ENCODE measurements at regions not wholly inside any gene's neighbourhood (a gene's known extent, or its start where the extent isn't known, plus 50 kb on each side); places are given as distances from the start of the nearest gene placed in this dataset.

DNA sequence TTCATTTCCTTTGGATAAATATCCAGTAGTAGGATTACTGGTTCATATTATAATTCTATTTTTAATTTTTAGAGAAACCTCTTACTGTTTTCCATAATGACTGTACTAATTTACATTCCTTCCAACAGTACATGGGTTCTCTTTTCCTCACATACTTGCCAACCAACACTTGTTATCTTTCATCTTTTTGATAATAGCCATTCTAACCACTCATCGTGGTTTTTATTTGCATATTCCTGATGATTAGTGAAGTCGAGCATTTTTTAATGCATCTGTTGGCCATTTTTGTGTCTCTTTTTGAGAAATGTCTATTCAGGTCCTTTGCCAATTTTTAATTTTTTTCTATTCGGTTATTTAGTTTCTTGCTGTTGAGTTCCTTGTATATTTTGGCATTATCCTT, 457.7 kb upstream of the PDE3A start:
- DNase-seq = no peak
- H3K9me3 ChIP-seq (replicated peaks in 1 of 2; ENCODE audit: control insufficient read depth in 1 of 2, insufficient read depth in 1 of 2, low read length in 2 of 2) = no peaks in the 10 kb centered on the region
- intact Hi-C loops (cut with micrococcal nuclease) = no loop called here
- peaks cover 17 to 21% of the 10 kb centered on the region in 2 donors for H3K4me1 ChIP-seq (ENCODE audit: control insufficient read depth in 1 of 2, insufficient read depth in 2 of 2, low read length in 2 of 2)
- H3K36me3 ChIP-seq (replicated peaks in 1 of 2; ENCODE audit: control insufficient read depth in 1 of 2, insufficient read depth in 2 of 2, low read length in 2 of 2) = no peaks in the 10 kb centered on the region
- no peak overlapping the region for H3K27ac Mint-ChIP-seq
- no peaks in the 10 kb centered on the region for H3K36me3 Mint-ChIP-seq
- no peak overlapping the region for H3K27ac ChIP-seq (ENCODE audit: low read depth in 1 of 2, low read length in 2 of 2)
- H3K27me3 Mint-ChIP-seq (ENCODE audit: low read depth in 3 of 3) = peaks cover 0 to 2% (median 0%) of the 10 kb centered on the region in 3 donors
- H3K9me3 Mint-ChIP-seq = peaks cover 0 to 3% (median 0%) of the 10 kb centered on the region in 7 donors
- H3K9ac ChIP-seq (ENCODE audit: insufficient read depth, low read length, poor library complexity, severe bottlenecking) = no peak overlapping the region
- H3K4me3 Mint-ChIP-seq = no peak overlapping the region
- WGBS (ENCODE audit: insufficient coverage) = no CpG with 5 or more reads among the region's 3 CpGs
- H3K4me2 ChIP-seq (replicated peaks; ENCODE audit: extremely low read depth, low read length, poor library complexity, severe bottlenecking) = no peak overlapping the region
- peaks cover 19% of the 10 kb centered on the region for H3K4me1 Mint-ChIP-seq
- TF ChIP-seq, protein P1, sequence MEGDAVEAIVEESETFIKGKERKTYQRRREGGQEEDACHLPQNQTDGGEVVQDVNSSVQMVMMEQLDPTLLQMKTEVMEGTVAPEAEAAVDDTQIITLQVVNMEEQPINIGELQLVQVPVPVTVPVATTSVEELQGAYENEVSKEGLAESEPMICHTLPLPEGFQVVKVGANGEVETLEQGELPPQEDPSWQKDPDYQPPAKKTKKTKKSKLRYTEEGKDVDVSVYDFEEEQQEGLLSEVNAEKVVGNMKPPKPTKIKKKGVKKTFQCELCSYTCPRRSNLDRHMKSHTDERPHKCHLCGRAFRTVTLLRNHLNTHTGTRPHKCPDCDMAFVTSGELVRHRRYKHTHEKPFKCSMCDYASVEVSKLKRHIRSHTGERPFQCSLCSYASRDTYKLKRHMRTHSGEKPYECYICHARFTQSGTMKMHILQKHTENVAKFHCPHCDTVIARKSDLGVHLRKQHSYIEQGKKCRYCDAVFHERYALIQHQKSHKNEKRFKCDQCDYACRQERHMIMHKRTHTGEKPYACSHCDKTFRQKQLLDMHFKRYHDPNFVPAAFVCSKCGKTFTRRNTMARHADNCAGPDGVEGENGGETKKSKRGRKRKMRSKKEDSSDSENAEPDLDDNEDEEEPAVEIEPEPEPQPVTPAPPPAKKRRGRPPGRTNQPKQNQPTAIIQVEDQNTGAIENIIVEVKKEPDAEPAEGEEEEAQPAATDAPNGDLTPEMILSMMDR (IDR thresholded peaks at IDR 0.05) = no peak
- H3K79me2 ChIP-seq (ENCODE audit: insufficient read depth, low read length) = no peaks in the 10 kb centered on the region
- no peaks in the 10 kb centered on the region for H3K27me3 ChIP-seq (ENCODE audit: control insufficient read depth in 2 of 2, insufficient read depth in 2 of 2, low read length in 2 of 2)
- H3K4me3 ChIP-seq (replicated peaks in 1 of 3; ENCODE audit: low read depth in 2 of 3, low read length in 3 of 3) = no peak overlapping the region
- no peak overlapping the region for H2AFZ ChIP-seq (ENCODE audit: insufficient read depth, low read depth, low read length, poor library complexity, severe bottlenecking)
- no peaks in the 10 kb centered on the region for H4K20me1 ChIP-seq (ENCODE audit: insufficient read depth, low read length)

DNA sequence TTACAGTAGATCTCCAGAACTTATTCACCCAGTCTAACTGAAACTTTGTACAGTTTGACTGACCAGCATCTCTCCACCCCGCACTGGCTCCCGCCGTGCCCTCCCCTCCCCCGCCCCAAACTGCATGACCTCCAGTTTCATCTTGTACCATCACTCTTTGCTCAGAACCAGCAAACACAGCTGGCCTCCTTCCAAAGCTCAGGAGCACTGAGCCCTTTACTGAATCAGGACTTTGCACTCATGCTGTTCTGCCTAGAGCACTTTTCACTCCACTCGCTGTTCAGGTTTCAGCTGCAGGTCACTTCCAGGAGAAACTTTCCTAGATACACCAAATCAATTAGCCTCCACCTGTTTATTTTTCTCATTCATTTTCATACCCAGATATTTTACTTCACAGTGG, 455.3 kb upstream of the PDE3A start:
- H3K4me2 ChIP-seq (replicated peaks; ENCODE audit: extremely low read depth, low read length, poor library complexity, severe bottlenecking) = no peak overlapping the region
- no peak overlapping the region for H3K4me3 Mint-ChIP-seq
- peaks cover 17 to 20% of the 10 kb centered on the region in 2 donors for H3K4me1 ChIP-seq (ENCODE audit: control insufficient read depth in 1 of 2, insufficient read depth in 2 of 2, low read length in 2 of 2)
- no peak overlapping the region for H3K4me3 ChIP-seq (replicated peaks in 1 of 3; ENCODE audit: low read depth in 2 of 3, low read length in 3 of 3)
- no peaks in the 10 kb centered on the region for H3K79me2 ChIP-seq (ENCODE audit: insufficient read depth, low read length)
- H3K27ac Mint-ChIP-seq = no peak overlapping the region
- H2AFZ ChIP-seq (ENCODE audit: insufficient read depth, low read depth, low read length, poor library complexity, severe bottlenecking) = no peak overlapping the region
- no peaks in the 10 kb centered on the region for H3K9me3 ChIP-seq (replicated peaks in 1 of 2; ENCODE audit: control insufficient read depth in 1 of 2, insufficient read depth in 1 of 2, low read length in 2 of 2)
- peaks cover 0 to 2% (median 0%) of the 10 kb centered on the region in 3 donors for H3K27me3 Mint-ChIP-seq (ENCODE audit: low read depth in 3 of 3)
- no peak overlapping the region for H3K9ac ChIP-seq (ENCODE audit: insufficient read depth, low read length, poor library complexity, severe bottlenecking)
- no peaks in the 10 kb centered on the region for H4K20me1 ChIP-seq (ENCODE audit: insufficient read depth, low read length)
- no peaks in the 10 kb centered on the region for H3K36me3 ChIP-seq (replicated peaks in 1 of 2; ENCODE audit: control insufficient read depth in 1 of 2, insufficient read depth in 2 of 2, low read length in 2 of 2)
- H3K4me1 Mint-ChIP-seq = peaks cover 22% of the 10 kb centered on the region
- H3K27me3 ChIP-seq (ENCODE audit: control insufficient read depth in 2 of 2, insufficient read depth in 2 of 2, low read length in 2 of 2) = no peaks in the 10 kb centered on the region
- intact Hi-C loops (cut with micrococcal nuclease) = no loop called here
- no peaks in the 10 kb centered on the region for H3K36me3 Mint-ChIP-seq
- WGBS (ENCODE audit: insufficient coverage) = 97% methylated on average over 4 of the region's 5 CpGs
- peaks cover 0 to 3% (median 0%) of the 10 kb centered on the region in 7 donors for H3K9me3 Mint-ChIP-seq
- no peak overlapping the region for H3K27ac ChIP-seq (ENCODE audit: low read depth in 1 of 2, low read length in 2 of 2)
- TF ChIP-seq, protein P1 (IDR thresholded peaks at IDR 0.05) = no peak
- no peak for DNase-seq
